Subcutaneous abdominal adipose tissue (tissue), 5 donors: ENCODE measurements at regions not wholly inside any gene's neighbourhood (a gene's known extent, or its start where the extent isn't known, plus 50 kb on each side); places are given as distances from the start of the nearest gene placed in this dataset.
"Not testable (repeated sequence)": the region's sequence is repeated elsewhere in the genome, so short reads cannot be mapped to it uniquely, and the experiment has no call there.

ENCODE experiments used
- H3K27ac ChIP-seq: one replicate; pipeline ENCODE4 v1.7.0; 2013; ENCODE audit warnings: low read depth, mild to moderate bottlenecking, inconsistent platforms, low read length, moderate library complexity
- H3K27me3 ChIP-seq, 5 donors: one replicate each; pipeline ENCODE4 v1.7.0; 2013; ENCODE audit warnings: low read length in 5 of 5, inconsistent platforms in 1 of 5; ENCODE audit not compliant: control insufficient read depth in 5 of 5, insufficient read depth in 4 of 5
- H3K36me3 ChIP-seq, 5 donors: one replicate each; pipeline ENCODE4 v1.7.0; 2013; ENCODE audit warnings: low read length in 5 of 5; ENCODE audit not compliant: control insufficient read depth in 5 of 5, insufficient read depth in 5 of 5
- H3K4me1 ChIP-seq, 5 donors: one replicate each; pipeline ENCODE4 v1.7.0; 2013; ENCODE audit warnings: low read length in 5 of 5, mild to moderate bottlenecking in 3 of 5, moderate library complexity in 1 of 5; ENCODE audit not compliant: control insufficient read depth in 5 of 5, insufficient read depth in 5 of 5
- H3K4me3 ChIP-seq, 5 donors: one replicate each; pipeline ENCODE4 v1.7.0; 2013; ENCODE audit warnings: low read length in 5 of 5, low read depth in 1 of 5
- H3K9ac ChIP-seq, 5 donors: one replicate each; pipeline ENCODE4 v1.7.0; 2013; ENCODE audit warnings: low read length in 5 of 5, mild to moderate bottlenecking in 4 of 5, moderate library complexity in 3 of 5
- H3K9me3 ChIP-seq, 5 donors: one replicate each; pipeline ENCODE4 v1.7.0; 2013; ENCODE audit warnings: low read length in 5 of 5; ENCODE audit not compliant: control insufficient read depth in 5 of 5
- donor health status: healthy.
- donor health status: healthy.
- donor health status: healthy.
- donor health status: healthy.
- donor health status: healthy.

GRCh38 chr5:103966295-103966694 lies 403.7 kb upstream of the NUDT12 start:
- not testable (repeated sequence) for H3K9ac ChIP-seq, H3K27me3 ChIP-seq, H3K4me1 ChIP-seq, H3K36me3 ChIP-seq, H3K4me3 ChIP-seq, H3K27ac ChIP-seq
- H3K9me3 ChIP-seq = peaks cover 0 to 19% (median 7%) of the 10 kb centered on the region in 5 donors

- Histone ChIP-seq H3K9ac (no peak overlapping the region), H3K27me3 (no peaks in the 10 kb centered on the region), H3K4me1 (no peaks in the 10 kb centered on the region), H3K36me3 (no peaks in the 10 kb centered on the region), H3K9me3 (peaks cover 0 to 22% (median 3%) of the 10 kb centered on the region in 5 donors), H3K4me3 (no peak overlapping the region), H3K27ac (no peak overlapping the region)
Observed at GRCh38 chr5:103962023-103962422, 399.4 kb upstream of the NUDT12 start.

- Histone ChIP-seq H3K4me3 (no peak overlapping the region), H3K9ac (no peak overlapping the region), H3K4me1 (no peaks in the 10 kb centered on the region), H3K27me3 (no peaks in the 10 kb centered on the region), H3K9me3 (peaks cover 0 to 7% (median 1%) of the 10 kb centered on the region in 5 donors), H3K36me3 (no peaks in the 10 kb centered on the region), H3K27ac (no peak overlapping the region)
Observed at GRCh38 chr5:103953601-103954382, 391.2 kb upstream of the NUDT12 start.

GRCh38 chr5:103951776-103952175 lies 389.2 kb upstream of the NUDT12 start:
- Histone ChIP-seq H3K27me3 (no peaks in the 10 kb centered on the region), H3K4me3 (no peak overlapping the region), H3K9me3 (peaks cover 0 to 5% (median 0%) of the 10 kb centered on the region in 5 donors), H3K27ac (no peak overlapping the region), H3K36me3 (no peaks in the 10 kb centered on the region), H3K4me1 (no peaks in the 10 kb centered on the region), H3K9ac (no peak overlapping the region)

- H3K27me3 ChIP-seq = no peaks in the 10 kb centered on the region
- H3K27ac ChIP-seq = no peak overlapping the region
- H3K4me3 ChIP-seq = no peak overlapping the region
- no peak overlapping the region for H3K9ac ChIP-seq
- no peaks in the 10 kb centered on the region for H3K36me3 ChIP-seq
- H3K4me1 ChIP-seq = no peaks in the 10 kb centered on the region
- H3K9me3 ChIP-seq = no peaks in the 10 kb centered on the region
Observed at GRCh38 chr5:103943230-103943629, 380.6 kb upstream of the NUDT12 start.

GRCh38 chr5:103942587-103943186 lies 380.1 kb upstream of the NUDT12 start:
- Histone ChIP-seq H3K4me1 (no peaks in the 10 kb centered on the region), H3K9ac (no peak overlapping the region), H3K4me3 (no peak overlapping the region), H3K27ac (no peak overlapping the region), H3K27me3 (no peaks in the 10 kb centered on the region), H3K36me3 (no peaks in the 10 kb centered on the region), H3K9me3 (no peaks in the 10 kb centered on the region)

GRCh38 chr5:103941596-103941995 lies 379.0 kb upstream of the NUDT12 start:
- no peaks in the 10 kb centered on the region for H3K27me3 ChIP-seq
- no peaks in the 10 kb centered on the region for H3K36me3 ChIP-seq
- no peaks in the 10 kb centered on the region for H3K4me1 ChIP-seq
- H3K27ac ChIP-seq = no peak overlapping the region
- no peak overlapping the region for H3K9ac ChIP-seq
- no peak overlapping the region for H3K4me3 ChIP-seq
- no peaks in the 10 kb centered on the region for H3K9me3 ChIP-seq

GRCh38 chr5:103938146-103938695 lies 375.6 kb upstream of the NUDT12 start:
- no peaks in the 10 kb centered on the region for H3K9me3 ChIP-seq
- no peaks in the 10 kb centered on the region for H3K4me1 ChIP-seq
- H3K27me3 ChIP-seq = no peaks in the 10 kb centered on the region
- no peak overlapping the region for H3K9ac ChIP-seq
- no peaks in the 10 kb centered on the region for H3K36me3 ChIP-seq
- H3K4me3 ChIP-seq = no peak overlapping the region
- H3K27ac ChIP-seq = no peak overlapping the region

- Histone ChIP-seq H3K27ac (no peak overlapping the region), H3K9ac (no peak overlapping the region), H3K27me3 (no peaks in the 10 kb centered on the region), H3K4me3 (no peak overlapping the region), H3K4me1 (no peaks in the 10 kb centered on the region), H3K36me3 (no peaks in the 10 kb centered on the region), H3K9me3 (no peaks in the 10 kb centered on the region)
Observed at GRCh38 chr5:103929338-103930013, 366.9 kb upstream of the NUDT12 start.

GRCh38 chr5:103927739-103928138 lies 365.1 kb upstream of the NUDT12 start:
- no peaks in the 10 kb centered on the region for H3K9me3 ChIP-seq
- no peak overlapping the region for H3K27ac ChIP-seq
- H3K9ac ChIP-seq = no peak overlapping the region
- H3K4me3 ChIP-seq = no peak overlapping the region
- no peaks in the 10 kb centered on the region for H3K4me1 ChIP-seq
- no peaks in the 10 kb centered on the region for H3K36me3 ChIP-seq
- H3K27me3 ChIP-seq = no peaks in the 10 kb centered on the region
